ENCODE measurements at regions not wholly inside any gene's neighbourhood (a gene's known extent, or its start where the extent isn't known, plus 50 kb on each side); places are given as distances from the start of the nearest gene placed in this dataset.

GRCh38 chr5:167594061-167594435, 697.4 kb upstream of the WWC1 start:
- no peak for DNase-seq
- TF ChIP-seq CTCF (IDR thresholded peaks at IDR 0.05; ENCODE audit: low read depth, low read length) = no peak

GRCh38 chr5:167594750-167595149, 696.7 kb upstream of the WWC1 start:
- Histone ChIP-seq H3K9me3 (no peaks in the 10 kb centered on the region), H3K4me1 (no peaks in the 10 kb centered on the region), H3K27me3 (no peaks in the 10 kb centered on the region), H3K36me3 (no peaks in the 10 kb centered on the region), H3K4me3 (ENCODE audit: low read depth, low read length) (no peak overlapping the region)
- TF ChIP-seq CTCF (IDR thresholded peaks at IDR 0.05; ENCODE audit: low read depth, low read length) = no peak
- DNase-seq = no peak

More at GRCh38 chr5:167594061-167594435, 697.4 kb upstream of the WWC1 start:
- H3K27me3 ChIP-seq = no peaks in the 10 kb centered on the region
- H3K36me3 ChIP-seq = no peaks in the 10 kb centered on the region
- no peak overlapping the region for H3K4me3 ChIP-seq (ENCODE audit: low read depth, low read length)
- H3K9me3 ChIP-seq = no peaks in the 10 kb centered on the region
- H3K4me1 ChIP-seq = no peaks in the 10 kb centered on the region

GRCh38 chr5:167595196-167595595, 696.2 kb upstream of the WWC1 start:
- H3K9me3 ChIP-seq = no peaks in the 10 kb centered on the region
- no peak overlapping the region for H3K4me3 ChIP-seq (ENCODE audit: low read depth, low read length)
- TF ChIP-seq CTCF (IDR thresholded peaks at IDR 0.05; ENCODE audit: low read depth, low read length) = no peak
- DNase-seq = no peak
- no peaks in the 10 kb centered on the region for H3K36me3 ChIP-seq
- H3K4me1 ChIP-seq = no peaks in the 10 kb centered on the region
- H3K27me3 ChIP-seq = no peaks in the 10 kb centered on the region

- Histone ChIP-seq H3K4me3 (ENCODE audit: low read depth, low read length) (no peak overlapping the region), H3K27me3 (no peaks in the 10 kb centered on the region; the same call in 1 of the 2 replicates), H3K36me3 (no peaks in the 10 kb centered on the region), H3K4me1 (no peaks in the 10 kb centered on the region), H3K9me3 (no peaks in the 10 kb centered on the region)
- TF ChIP-seq CTCF (IDR thresholded peaks at IDR 0.05; ENCODE audit: low read depth, low read length) = no peak
- no peak for DNase-seq
Observed at GRCh38 chr5:167598166-167598565, 693.3 kb upstream of the WWC1 start.

- H3K27me3 ChIP-seq = no peaks in the 10 kb centered on the region; the same call in 1 of the 2 replicates
- no peak for TF ChIP-seq CTCF (IDR thresholded peaks at IDR 0.05; ENCODE audit: low read depth, low read length)
Observed at GRCh38 chr5:167602067-167602466, 689.4 kb upstream of the WWC1 start.

GRCh38 chr5:167603135-167603534, 688.3 kb upstream of the WWC1 start:
- no peak for DNase-seq
- no peak for TF ChIP-seq CTCF (IDR thresholded peaks at IDR 0.05; ENCODE audit: low read depth, low read length)
- Histone ChIP-seq H3K27me3 (no peaks in the 10 kb centered on the region; the same call in 1 of the 2 replicates), H3K9me3 (no peaks in the 10 kb centered on the region), H3K4me3 (ENCODE audit: low read depth, low read length) (no peak overlapping the region), H3K4me1 (no peaks in the 10 kb centered on the region), H3K36me3 (no peaks in the 10 kb centered on the region)

More at GRCh38 chr5:167602067-167602466, 689.4 kb upstream of the WWC1 start:
- H3K4me1 ChIP-seq = no peaks in the 10 kb centered on the region
- no peaks in the 10 kb centered on the region for H3K36me3 ChIP-seq
- no peaks in the 10 kb centered on the region for H3K9me3 ChIP-seq
- DNase-seq = no peak
- no peak overlapping the region for H3K4me3 ChIP-seq (ENCODE audit: low read depth, low read length)

Measured in BE2C (cell line).